C4-2B (cell line): ENCODE measurements at regions not wholly inside any gene's neighbourhood (a gene's known extent, or its start where the extent isn't known, plus 50 kb on each side); places are given as distances from the start of the nearest gene placed in this dataset.

ENCODE experiments used
- ZFX ChIP-seq: fragments of 450-650 bp; IDR thresholded peaks from 2 replicates; pipeline ENCODE4 v1.6.1; 2017
- TF ChIP-seq, protein P1 (sequence below): fragments of 450-650 bp; conservative IDR thresholded peaks from 2 replicates; pipeline ENCODE4 v1.5.1; 2017; ENCODE audit warnings: mild to moderate bottlenecking

GRCh38 chr2:45140675-45141074 lies 131.4 kb upstream of the SIX2 start:
- TF ChIP-seq, protein P1, sequence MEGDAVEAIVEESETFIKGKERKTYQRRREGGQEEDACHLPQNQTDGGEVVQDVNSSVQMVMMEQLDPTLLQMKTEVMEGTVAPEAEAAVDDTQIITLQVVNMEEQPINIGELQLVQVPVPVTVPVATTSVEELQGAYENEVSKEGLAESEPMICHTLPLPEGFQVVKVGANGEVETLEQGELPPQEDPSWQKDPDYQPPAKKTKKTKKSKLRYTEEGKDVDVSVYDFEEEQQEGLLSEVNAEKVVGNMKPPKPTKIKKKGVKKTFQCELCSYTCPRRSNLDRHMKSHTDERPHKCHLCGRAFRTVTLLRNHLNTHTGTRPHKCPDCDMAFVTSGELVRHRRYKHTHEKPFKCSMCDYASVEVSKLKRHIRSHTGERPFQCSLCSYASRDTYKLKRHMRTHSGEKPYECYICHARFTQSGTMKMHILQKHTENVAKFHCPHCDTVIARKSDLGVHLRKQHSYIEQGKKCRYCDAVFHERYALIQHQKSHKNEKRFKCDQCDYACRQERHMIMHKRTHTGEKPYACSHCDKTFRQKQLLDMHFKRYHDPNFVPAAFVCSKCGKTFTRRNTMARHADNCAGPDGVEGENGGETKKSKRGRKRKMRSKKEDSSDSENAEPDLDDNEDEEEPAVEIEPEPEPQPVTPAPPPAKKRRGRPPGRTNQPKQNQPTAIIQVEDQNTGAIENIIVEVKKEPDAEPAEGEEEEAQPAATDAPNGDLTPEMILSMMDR: no peak
- TF ChIP-seq ZFX: no peak
